B cell (primary cell): ENCODE measurements at regions not wholly inside any gene's neighbourhood (a gene's known extent, or its start where the extent isn't known, plus 50 kb on each side); places are given as distances from the start of the nearest gene placed in this dataset.

Source experiments
- ATAC-seq: fragments of 200-7000 bp; cut with Tn5 transposase; one replicate; pipeline ENCODE4 v1.10.0; 2021; ENCODE audit warnings: low read depth, mild to moderate bottlenecking, moderate number of reproducible peaks, moderate library complexity
- CTCF ChIA-PET: fragments of 350-600 bp; sonication (Branson Sonifier 250); formaldehyde crosslinking; loops from one replicate; lab custom pipeline; 2021; ENCODE audit warnings: antibody characterized with exemption, inconsistent platforms; lab: Charles Lee
- POLR2A ChIA-PET: fragments of 350-600 bp; sonication (Branson Sonifier 250); formaldehyde crosslinking; loops from one replicate; lab custom pipeline; 2021; ENCODE audit warnings: antibody characterized with exemption; lab: Charles Lee
- DNase-seq: peaks from one replicate; pipeline ENCODE4 v3.0.0; 2013
- H2AFZ ChIP-seq: 2 replicates; pipeline ENCODE4 v1.6.1; 2012; ENCODE audit warnings: mild to moderate bottlenecking, low read depth, low read length; ENCODE audit not compliant: insufficient read depth, poor library complexity, severe bottlenecking
- H3K27ac ChIP-seq, 2 donors: 1 replicate in 1 of 2; 2 replicates in 1 of 2; pipeline ENCODE4 v1.5.1; 2012 to 2013; ENCODE audit warnings: low read length in 2 of 2, mild to moderate bottlenecking in 2 of 2, moderate library complexity in 1 of 2
- H3K27me3 ChIP-seq, 4 experiments: fragments of 200-600 bp in 1 of 4; sonication (generic) in 1 of 4; replicated peaks in 1 of 4; 1 replicate in 2 of 4; 2 replicates in 2 of 4; pipeline versions ENCODE4 v1.6.1 to v1.7.0; 2013 to 2016; ENCODE audit warnings: low read length in 3 of 4, mild to moderate bottlenecking in 2 of 4, mixed read lengths in 1 of 4, moderate library complexity in 1 of 4; ENCODE audit not compliant: insufficient read depth in 4 of 4, control insufficient read depth in 3 of 4; ENCODE audit errors: control extremely low read depth in 1 of 4
- H3K36me3 ChIP-seq, 2 experiments: replicated peaks in 1 of 2; 1 replicate in 1 of 2; 2 replicates in 1 of 2; pipeline versions ENCODE4 v1.6.1 to v1.7.1; 2013; ENCODE audit warnings: low read length in 1 of 2; ENCODE audit not compliant: insufficient read depth in 2 of 2, control insufficient read depth in 1 of 2; ENCODE audit errors: control extremely low read depth in 1 of 2, extremely low read depth in 1 of 2
- H3K4me1 ChIP-seq, 2 donors: fragments of 200-600 bp in 1 of 2; sonication (generic) in 1 of 2; 1 replicate in 1 of 2; 2 replicates in 1 of 2; pipeline versions ENCODE4 v1.5.1 to v1.6.1; 2013 to 2017; ENCODE audit warnings: low read length in 2 of 2; ENCODE audit not compliant: control insufficient read depth in 2 of 2, insufficient read depth in 2 of 2
- H3K4me2 ChIP-seq: replicated peaks from 2 replicates; pipeline ENCODE3; 2012; ENCODE audit warnings: mild to moderate bottlenecking, low read depth, low read length; ENCODE audit not compliant: poor library complexity, severe bottlenecking
- H3K4me3 ChIP-seq, 5 experiments: fragments of 200-600 bp in 1 of 5; sonication (generic) in 1 of 5; 1 replicate in 3 of 5; 2 replicates in 2 of 5; pipeline versions ENCODE4 v1.5.1 to v1.7.0; 2011 to 2016; ENCODE audit warnings: low read length in 4 of 5, mild to moderate bottlenecking in 4 of 5, low read depth in 2 of 5, control low read depth in 1 of 5, moderate library complexity in 1 of 5; ENCODE audit not compliant: insufficient read depth in 1 of 5; ENCODE audit errors: control extremely low read depth in 1 of 5, extremely low read depth in 1 of 5
- H3K79me2 ChIP-seq: fragments of 200-600 bp; sonication (generic); one replicate; pipeline ENCODE4 v1.6.0; 2016; ENCODE audit warnings: low read length; ENCODE audit not compliant: control insufficient read depth, insufficient read depth
- H3K9ac ChIP-seq: fragments of 200-600 bp; sonication (generic); 2 replicates; pipeline ENCODE4 v1.6.1; 2017; ENCODE audit warnings: mild to moderate bottlenecking, low read length, moderate library complexity
- H3K9me3 ChIP-seq, 3 donors: one replicate each; pipeline versions ENCODE4 v1.6.1 to v1.7.1; 2013; ENCODE audit warnings: low read length in 2 of 3; ENCODE audit not compliant: control insufficient read depth in 2 of 3, insufficient read depth in 1 of 3; ENCODE audit errors: control extremely low read depth in 1 of 3
- H4K20me1 ChIP-seq: 2 replicates; pipeline ENCODE4 v1.6.0; 2012; ENCODE audit warnings: mild to moderate bottlenecking, low read length; ENCODE audit not compliant: insufficient read depth, control insufficient read depth, poor library complexity, severe bottlenecking
- H3K27ac Mint-ChIP-seq: one replicate; pipeline ENCODE4 v1.8.0; 2021; ENCODE audit warnings: mixed read lengths
- H3K27me3 Mint-ChIP-seq: one replicate; pipeline ENCODE4 v1.8.0; 2021; ENCODE audit warnings: mixed read lengths
- H3K4me1 Mint-ChIP-seq: one replicate; pipeline ENCODE4 v1.8.0; 2021; ENCODE audit warnings: mixed read lengths
- H3K4me3 Mint-ChIP-seq: one replicate; pipeline ENCODE4 v1.8.0; 2021; ENCODE audit warnings: mixed read lengths
- H3K9me3 Mint-ChIP-seq: one replicate; pipeline ENCODE4 v1.8.0; 2022; ENCODE audit warnings: mixed read lengths; ENCODE audit not compliant: insufficient read depth
- CTCF ChIP-seq: fragments of 200-600 bp; IDR thresholded peaks from one replicate; pipeline ENCODE4 v1.8.0; 2022; ENCODE audit warnings: antibody characterized with exemption, mild to moderate bottlenecking
- EZH2 ChIP-seq: IDR thresholded peaks from 2 replicates; pipeline ENCODE4 v1.6.1; 2012; ENCODE audit warnings: borderline replicate concordance, low read depth, mild to moderate bottlenecking, moderate library complexity, low read length; ENCODE audit not compliant: insufficient read depth, poor library complexity, severe bottlenecking
- WGBS: methylation state at CpG from one replicate; pipeline ENCODE4 v1.1.5; 2013; ENCODE audit warnings: missing lambda C conversion rate; ENCODE audit not compliant: insufficient coverage; 5-methylcytosine and 5-hydroxymethylcytosine counted together
- intact Hi-C: fragments of 100-400 bp; cut with micrococcal nuclease; formaldehyde crosslinking; loops from one replicate; pipeline ENCODE4 v1.10.0; 2022

GRCh38 chr2:48253301-48253700 lies 61.2 kb upstream of the FOXN2 start:
- Histone ChIP-seq H3K4me2 (peak overlapping the region; percentile 29), H3K27me3 (no peaks in the 10 kb centered on the region), H3K4me3 (no peak overlapping the region), H2AFZ (no peak overlapping the region), H3K79me2 (no peaks in the 10 kb centered on the region), H3K9me3 (peaks cover 0 to 2% (median 0%) of the 10 kb centered on the region in 3 donors), H3K9ac (no peak overlapping the region), H3K36me3 (no peaks in the 10 kb centered on the region), H3K4me1 (peaks cover 17 to 19% of the 10 kb centered on the region in 2 donors), H4K20me1 (no peaks in the 10 kb centered on the region), H3K27ac (peak overlapping the region in 1 of 2 donors; percentile 40)
- ATAC-seq (peak; percentile 39), DNase-seq (peak; percentile 49)
- Mint-ChIP-seq H3K4me3 (no peak overlapping the region), H3K27me3 (no peaks in the 10 kb centered on the region), H3K4me1 (peaks cover 4% of the 10 kb centered on the region), H3K27ac (no peak overlapping the region), H3K9me3 (no peaks in the 10 kb centered on the region)
- TF ChIP-seq CTCF (no peak), EZH2 (no peak)
- ChIA-PET POLR2A (interaction anchor here (0.6 kb wide), 1 partner anchor 118 kb away, joined by 3 read pairs; no protein-coding TSS in a partner anchor), CTCF (no interaction called here)
- WGBS = no CpG with 5 or more reads among the region's 1 CpG
- intact Hi-C loops = no loop called here

- Histone ChIP-seq H3K4me1 (peaks cover 17 to 19% of the 10 kb centered on the region in 2 donors), H3K4me2 (no peak overlapping the region), H3K4me3 (no peak overlapping the region), H3K36me3 (no peaks in the 10 kb centered on the region), H3K9me3 (peaks cover 0 to 2% (median 0%) of the 10 kb centered on the region in 3 donors), H2AFZ (no peak overlapping the region), H3K79me2 (no peaks in the 10 kb centered on the region), H3K9ac (no peak overlapping the region), H3K27ac (no peak overlapping the region), H4K20me1 (no peaks in the 10 kb centered on the region), H3K27me3 (no peaks in the 10 kb centered on the region)
- CTCF ChIA-PET = no interaction called here
- Mint-ChIP-seq H3K27me3 (no peaks in the 10 kb centered on the region), H3K4me3 (no peak overlapping the region), H3K9me3 (no peaks in the 10 kb centered on the region), H3K27ac (no peak overlapping the region), H3K4me1 (peaks cover 4% of the 10 kb centered on the region)
- intact Hi-C loops = no loop called here
- TF ChIP-seq EZH2 (no peak), CTCF (no peak)
- POLR2A ChIA-PET = no interaction called here
- ATAC-seq = no peak
- no peak for DNase-seq
- no CpG with 5 or more reads among the region's 1 CpG for WGBS
These were observed 59.6 kb upstream of the FOXN2 start for GRCh38 chr2:48254839-48255238.
